GM21526 (cell line): ENCODE measurements at regions not wholly inside any gene's neighbourhood (a gene's known extent, or its start where the extent isn't known, plus 50 kb on each side); places are given as distances from the start of the nearest gene placed in this dataset.

Experiments used
- ATAC-seq: cut with Tn5 transposase; IDR thresholded peaks from one replicate; pipeline ENCODE4 v1.9.1; 2021; ENCODE audit warnings: moderate library complexity; ENCODE audit not compliant: unreplicated experiment, low FRiP score

- no peak for ATAC-seq
Observed at GRCh38 chr13:40069173-40070044, 413.9 kb downstream of the COG6 start.

GRCh38 chr13:40070357-40070756, 414.9 kb downstream of the COG6 start:
- no peak for ATAC-seq

- no peak for ATAC-seq
Observed at GRCh38 chr13:40072663-40073120, 417.2 kb downstream of the COG6 start.

GRCh38 chr13:40074338-40074737, 418.9 kb downstream of the COG6 start:
- ATAC-seq = no peak

- no peak for ATAC-seq
Observed at GRCh38 chr13:40075281-40075680, 419.8 kb downstream of the COG6 start.

GRCh38 chr13:40076765-40077362, 421.4 kb downstream of the COG6 start:
- no peak for ATAC-seq

GRCh38 chr13:40077396-40078027, 422.1 kb downstream of the COG6 start:
- ATAC-seq = no peak

- no peak for ATAC-seq
Observed at GRCh38 chr13:40079721-40080120, 424.3 kb downstream of the COG6 start.

- no peak for ATAC-seq
Observed at GRCh38 chr13:40080676-40081075, 425.2 kb downstream of the COG6 start.

- ATAC-seq = no peak
Observed at GRCh38 chr13:40082639-40083038, 427.2 kb downstream of the COG6 start.

GRCh38 chr13:40083841-40084240, 428.4 kb downstream of the COG6 start:
- ATAC-seq = no peak

- no peak for ATAC-seq
Observed at GRCh38 chr13:40084934-40085333, 429.5 kb downstream of the COG6 start.

- ATAC-seq = no peak
Observed at GRCh38 chr13:40087091-40088002, 431.9 kb downstream of the COG6 start.

GRCh38 chr13:40094056-40094455, 438.6 kb downstream of the COG6 start:
- ATAC-seq = no peak

GRCh38 chr13:40095695-40096356, 440.4 kb downstream of the COG6 start:
- ATAC-seq = no peak

- ATAC-seq = no peak
Observed at GRCh38 chr13:40096357-40096901, 441.0 kb downstream of the COG6 start.

GRCh38 chr13:40098246-40098645, 442.8 kb downstream of the COG6 start:
- no peak for ATAC-seq

- peak; percentile 74 for ATAC-seq
Observed at GRCh38 chr13:40101708-40102359, 446.4 kb downstream of the COG6 start.

GRCh38 chr13:40102360-40102727, 446.9 kb downstream of the COG6 start:
- ATAC-seq = peak; percentile 16
